Left ventricle myocardium superior (tissue), 1 donor: ENCODE measurements at regions not wholly inside any gene's neighbourhood (a gene's known extent, or its start where the extent isn't known, plus 50 kb on each side); places are given as distances from the start of the nearest gene placed in this dataset.
"Not testable (repeated sequence)": the region's sequence is repeated elsewhere in the genome, so short reads cannot be mapped to it uniquely, and the experiment has no call there.

Source experiments
- ATAC-seq: fragments of 200-7000 bp; cut with Tn5 transposase; one replicate; pipeline ENCODE4 v1.9.1; 2020; ENCODE audit warnings: mild to moderate bottlenecking, moderate library complexity
- DNase-seq: peaks from one replicate; pipeline ENCODE4 v3.0.0-alpha.2; 2020
- intact Hi-C: fragments of 100-400 bp; cut with micrococcal nuclease; formaldehyde crosslinking; loops from one replicate; pipeline ENCODE4 v1.11.0; 2022
- donor health status: DM: no; HTN: yes; CAD: no; lungs with severe emphysema.

DNA sequence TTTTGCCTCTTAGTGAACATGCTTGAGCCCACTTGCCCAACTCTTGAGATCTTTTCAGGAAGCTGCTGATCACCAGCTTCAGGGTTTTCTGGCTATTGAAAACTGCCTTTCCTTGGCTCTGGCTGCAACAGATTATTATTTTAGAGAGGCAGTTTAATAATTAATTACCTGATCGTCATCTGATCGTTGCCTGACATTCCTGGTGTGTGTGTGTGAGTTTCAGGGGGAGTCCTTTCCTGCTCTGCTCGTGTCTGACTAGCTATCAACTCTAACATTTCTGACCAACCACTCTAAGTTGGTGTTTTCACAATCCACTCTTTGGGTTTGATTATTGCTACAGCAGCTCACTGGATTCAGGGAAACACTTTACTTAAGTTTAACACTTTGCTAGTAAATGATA lies 84.3 kb upstream of the SPATA16 start:
- DNase-seq (no peak), ATAC-seq (no peak)
- intact Hi-C loops = no loop called here

DNA sequence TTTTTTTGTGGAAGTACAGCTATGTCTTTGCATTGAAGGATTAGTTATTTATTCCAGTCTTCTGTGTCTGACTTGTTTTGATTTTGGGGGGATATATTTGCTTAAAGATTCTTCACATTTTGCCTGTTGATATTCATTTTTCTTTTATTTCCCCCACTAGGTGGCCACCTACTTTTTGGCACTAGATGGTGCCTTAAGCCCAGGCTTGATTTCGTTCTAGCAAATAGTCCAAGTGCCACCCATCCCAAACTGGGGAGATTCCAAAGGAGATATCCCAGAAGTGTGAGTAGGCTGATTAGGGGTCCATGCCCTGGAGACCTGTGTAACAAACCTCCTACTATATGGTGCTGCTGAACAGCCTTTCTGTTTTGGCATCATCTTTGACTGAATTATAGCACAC lies 80.0 kb upstream of the SPATA16 start:
- ATAC-seq (no peak), DNase-seq (no peak)
- intact Hi-C loops = no loop called here

DNA sequence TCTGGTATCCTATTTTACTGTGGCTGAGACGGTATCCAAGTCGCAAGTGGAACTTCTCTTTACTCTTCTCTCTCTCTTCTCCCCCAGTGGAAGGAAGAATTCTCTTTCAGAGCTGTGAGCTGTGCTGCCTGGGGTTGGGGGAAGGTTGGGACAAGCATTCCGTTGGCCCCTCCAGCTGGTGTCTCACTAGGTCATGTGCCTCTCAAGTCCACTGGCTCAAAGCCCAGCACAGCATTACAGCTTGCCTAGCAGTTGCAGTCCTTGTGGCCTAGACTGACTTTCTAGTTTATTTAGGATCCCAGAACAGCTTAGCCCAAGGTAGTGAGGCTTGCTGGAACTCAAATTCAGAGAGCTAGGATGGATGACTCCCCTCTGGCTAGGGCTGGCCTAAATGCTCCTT lies 76.1 kb upstream of the SPATA16 start:
- ATAC-seq (peak; percentile 22), DNase-seq (no peak)
- intact Hi-C loops = no loop called here

DNA sequence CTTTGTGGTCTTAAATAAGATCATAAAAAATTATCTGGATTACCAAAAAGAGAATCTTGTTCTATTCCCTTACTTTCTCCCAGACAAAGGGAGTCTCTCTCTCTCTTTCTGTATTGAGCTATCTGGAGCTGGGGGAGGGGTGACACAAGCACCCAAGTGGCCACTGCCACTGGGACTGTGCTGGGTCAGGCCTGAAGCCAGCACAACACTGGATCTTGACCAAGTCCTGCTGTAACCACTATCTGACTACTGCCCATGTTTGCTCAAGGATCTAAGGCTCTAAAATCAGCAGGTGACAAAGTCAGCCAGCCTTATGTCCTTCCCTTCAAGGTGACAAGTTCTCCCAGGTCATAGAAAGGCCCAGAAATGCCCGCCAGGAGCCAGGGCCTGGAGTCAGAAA lies 75.0 kb upstream of the SPATA16 start:
- intact Hi-C loops = no loop called here
- ATAC-seq (peak; percentile 64), DNase-seq (no peak)

DNA sequence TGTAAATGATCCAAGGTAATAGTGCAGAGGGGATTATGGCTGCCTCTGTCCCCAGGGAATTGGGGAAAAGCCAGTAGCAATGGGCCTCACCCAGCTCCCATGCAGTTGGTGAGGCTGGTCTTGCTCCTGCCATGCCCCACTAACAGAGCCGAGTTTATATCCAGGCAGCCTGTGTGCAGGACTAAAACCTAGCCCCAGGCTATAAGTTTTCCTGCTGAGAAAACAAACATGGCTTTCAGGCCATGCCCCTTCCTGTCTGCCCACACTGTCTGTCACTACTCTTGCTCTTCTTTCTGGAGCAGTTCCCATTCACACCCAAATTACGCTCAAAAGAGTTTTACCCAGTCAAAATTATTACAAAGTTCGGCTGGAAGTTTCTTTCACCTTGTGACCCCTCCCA lies 73.5 kb upstream of the SPATA16 start:
- ATAC-seq (no peak), DNase-seq (no peak)
- intact Hi-C loops = no loop called here

DNA sequence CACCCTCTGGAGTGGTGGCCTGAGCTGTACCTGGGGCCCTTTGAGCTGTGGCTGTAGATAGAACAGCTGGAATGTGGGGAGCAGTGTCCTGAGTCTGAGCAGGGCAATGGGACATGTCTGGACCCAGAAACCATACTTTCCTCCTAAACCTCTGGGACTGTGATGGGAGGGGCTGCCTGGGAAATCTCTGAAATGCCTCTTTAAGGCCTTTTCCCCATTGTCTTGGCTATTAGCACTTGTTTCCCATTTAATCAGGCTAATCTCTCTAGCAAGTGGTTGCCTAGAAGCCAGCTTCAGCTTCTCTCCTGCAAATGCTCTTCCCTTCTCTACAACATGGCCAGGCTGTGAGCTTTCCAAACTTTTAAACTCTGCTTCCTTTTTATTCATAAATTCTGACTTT lies 58.5 kb upstream of the SPATA16 start:
- DNase-seq = no peak
- intact Hi-C loops = no loop called here
- ATAC-seq = no peak

DNA sequence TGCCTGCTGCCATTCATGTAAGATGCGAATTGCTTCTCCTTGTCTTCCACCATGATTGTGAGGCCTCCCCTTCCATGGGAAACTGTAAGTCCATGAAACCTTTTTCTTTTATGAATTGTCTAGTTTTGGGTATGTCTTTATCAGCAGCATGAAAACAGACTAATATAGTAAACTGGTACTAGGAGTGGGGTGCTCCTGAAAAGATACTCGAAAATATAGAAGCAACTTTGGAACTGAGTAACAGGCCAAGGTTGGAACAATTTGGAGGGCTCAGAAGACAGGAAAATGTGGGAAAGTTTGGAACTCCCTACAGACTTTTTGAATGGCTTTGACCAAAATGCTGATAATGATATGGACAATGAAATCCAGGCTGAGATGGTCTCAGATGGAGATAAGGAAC lies 53.8 kb upstream of the SPATA16 start:
- not testable (repeated sequence) for ATAC-seq

DNA sequence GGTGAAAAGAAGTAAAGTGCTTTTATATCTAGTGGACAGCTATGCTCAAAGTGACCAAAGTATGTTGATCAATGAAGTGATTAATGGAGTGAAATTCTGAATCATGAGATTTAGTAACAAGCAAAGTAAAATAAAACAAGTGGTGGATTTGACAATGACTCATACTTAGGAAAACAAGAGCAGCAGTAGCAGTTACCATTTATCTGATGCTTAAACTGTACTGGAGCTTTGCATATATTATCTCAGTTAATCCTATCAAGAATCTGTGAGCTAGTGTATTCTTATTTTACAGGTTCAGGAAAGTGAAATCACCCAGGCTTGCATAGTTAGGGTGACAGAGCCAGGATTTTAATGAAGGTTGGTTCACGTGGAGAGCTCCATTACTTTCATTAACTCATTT lies 50.6 kb upstream of the SPATA16 start:
- DNase-seq (no peak), ATAC-seq (no peak)
- intact Hi-C loops = no loop called here

More for the DNA sequence above, 53.8 kb upstream of the SPATA16 start:
- intact Hi-C loops, DNase-seq: not testable (repeated sequence)
